GM23248 (cell line): ENCODE measurements at regions not wholly inside any gene's neighbourhood (a gene's known extent, or its start where the extent isn't known, plus 50 kb on each side); places are given as distances from the start of the nearest gene placed in this dataset.

Experiments used
- DNase-seq: peaks from one replicate; pipeline ENCODE4 v3.0.0-alpha.2; 2015
- H2AFZ ChIP-seq: fragments of 200-600 bp; sonication (generic); 2 replicates; pipeline ENCODE4 v1.6.1; 2016; ENCODE audit warnings: antibody characterized with exemption
- H3F3A ChIP-seq: fragments of 200-600 bp; sonication (generic); 2 replicates; pipeline ENCODE4 v1.6.1; 2016; ENCODE audit warnings: mild to moderate bottlenecking, antibody characterized with exemption, mixed run types; ENCODE audit not compliant: insufficient read depth
- H3K27ac ChIP-seq: fragments of 200-600 bp; sonication (generic); 2 replicates; pipeline ENCODE4 v1.5.1; 2016; ENCODE audit warnings: mild to moderate bottlenecking
- H3K27me3 ChIP-seq: fragments of 200-600 bp; sonication (generic); replicated peaks from 2 replicates; pipeline ENCODE4 v1.6.1; 2016; ENCODE audit warnings: mild to moderate bottlenecking; ENCODE audit not compliant: insufficient read depth
- H3K36me3 ChIP-seq: fragments of 200-600 bp; sonication (generic); 2 replicates; pipeline ENCODE4 v1.6.1; 2016; ENCODE audit warnings: low read depth, mild to moderate bottlenecking
- H3K4me1 ChIP-seq: fragments of 200-600 bp; sonication (generic); 2 replicates; pipeline ENCODE4 v1.6.1; 2016; ENCODE audit warnings: mild to moderate bottlenecking; ENCODE audit not compliant: insufficient read depth
- H3K4me2 ChIP-seq: fragments of 200-600 bp; sonication (generic); one replicate; pipeline ENCODE4 v1.6.1; 2016; ENCODE audit warnings: mild to moderate bottlenecking; ENCODE audit not compliant: unreplicated experiment
- H3K4me3 ChIP-seq: fragments of 200-600 bp; sonication (generic); 2 replicates; pipeline ENCODE4 v1.5.1; 2016; ENCODE audit warnings: mild to moderate bottlenecking
- H3K79me2 ChIP-seq: fragments of 200-600 bp; sonication (generic); 2 replicates; pipeline ENCODE4 v1.6.1; 2016; ENCODE audit warnings: mild to moderate bottlenecking; ENCODE audit not compliant: insufficient read depth
- H3K9ac ChIP-seq: fragments of 200-600 bp; sonication (generic); 2 replicates; pipeline ENCODE4 v1.6.1; 2016; ENCODE audit warnings: mild to moderate bottlenecking
- H3K9me2 ChIP-seq: fragments of 200-600 bp; sonication (generic); 2 replicates; pipeline ENCODE4 v1.6.1; 2016; ENCODE audit warnings: mixed run types, mild to moderate bottlenecking, moderate library complexity; ENCODE audit not compliant: insufficient read depth
- H3K9me3 ChIP-seq: fragments of 200-600 bp; sonication (generic); one replicate; pipeline ENCODE4 v1.6.1; 2017; ENCODE audit warnings: low read depth
- H4K20me1 ChIP-seq: fragments of 200-600 bp; sonication (generic); 2 replicates; pipeline ENCODE4 v1.6.0; 2016; ENCODE audit not compliant: insufficient read depth
- EZH2 ChIP-seq: fragments of 200-600 bp; sonication (generic); IDR thresholded peaks from 2 replicates; pipeline ENCODE4 v1.6.1; 2018; ENCODE audit warnings: antibody characterized with exemption, mild to moderate bottlenecking; ENCODE audit not compliant: insufficient read depth, poor library complexity, severe bottlenecking
- EZH2phosphoT487 ChIP-seq: fragments of 200-600 bp; sonication (generic); IDR thresholded peaks from 2 replicates; pipeline ENCODE4 v1.6.1; 2018; ENCODE audit warnings: antibody characterized with exemption, moderate library complexity, mild to moderate bottlenecking, low read depth; ENCODE audit not compliant: insufficient read depth
- WGBS, 2 experiments: methylation state at CpG; one replicate each; pipeline ENCODE4 v1.1.6; 2015 to 2017; ENCODE audit warnings: low lambda C conversion rate in 2 of 2, low coverage in 1 of 2; ENCODE audit errors: missing lambda C conversion rate in 2 of 2; 5-methylcytosine and 5-hydroxymethylcytosine counted together
- in situ Hi-C: fragments of 300-500 bp; cut with MboI; formaldehyde crosslinking; loops from 2 replicates; pipeline ENCODE4 v1.15.0; 2020

DNA sequence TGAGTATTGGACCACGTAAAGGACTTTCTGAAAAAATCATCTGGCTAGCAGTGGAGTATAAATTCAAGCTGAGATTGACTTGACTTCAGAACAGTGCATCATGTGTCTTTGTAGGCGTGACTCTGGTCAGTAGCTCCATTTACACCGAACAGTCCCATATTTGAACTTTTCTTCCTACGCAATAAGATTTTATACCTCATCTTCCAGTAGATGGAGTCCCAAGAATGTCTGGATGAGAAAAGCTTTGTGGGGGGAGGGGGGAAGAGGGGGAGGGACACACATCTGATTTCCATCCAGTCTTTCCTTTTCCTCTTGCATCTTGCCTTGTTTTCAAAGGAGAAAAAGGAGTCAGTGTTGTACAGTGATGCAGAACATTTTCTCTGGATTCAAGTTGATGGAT is 241.0 kb downstream of the EMP1 start:
- WGBS, 2 experiments: 73 to 79% methylated on average over 4 of the region's 4 CpGs
- H3K4me2 ChIP-seq: no peak overlapping the region
- no peaks in the 10 kb centered on the region for H3K27me3 ChIP-seq
- H3K9me3 ChIP-seq: no peaks in the 10 kb centered on the region
- no peak overlapping the region for H3K9ac ChIP-seq
- no peaks in the 10 kb centered on the region for H3K36me3 ChIP-seq
- H3K9me2 ChIP-seq: no peaks in the 10 kb centered on the region
- H4K20me1 ChIP-seq: no peaks in the 10 kb centered on the region
- no peak overlapping the region for H3K4me3 ChIP-seq
- H2AFZ ChIP-seq: no peak overlapping the region
- no peaks in the 10 kb centered on the region; the same call in 1 of the 2 replicates for H3K4me1 ChIP-seq
- in situ Hi-C loops: no loop called here
- no peak for DNase-seq
- no peaks in the 10 kb centered on the region for H3F3A ChIP-seq
- no peak overlapping the region for H3K27ac ChIP-seq
- TF ChIP-seq EZH2phosphoT487 (no peak), EZH2 (no peak)
- H3K79me2 ChIP-seq: no peaks in the 10 kb centered on the region

DNA sequence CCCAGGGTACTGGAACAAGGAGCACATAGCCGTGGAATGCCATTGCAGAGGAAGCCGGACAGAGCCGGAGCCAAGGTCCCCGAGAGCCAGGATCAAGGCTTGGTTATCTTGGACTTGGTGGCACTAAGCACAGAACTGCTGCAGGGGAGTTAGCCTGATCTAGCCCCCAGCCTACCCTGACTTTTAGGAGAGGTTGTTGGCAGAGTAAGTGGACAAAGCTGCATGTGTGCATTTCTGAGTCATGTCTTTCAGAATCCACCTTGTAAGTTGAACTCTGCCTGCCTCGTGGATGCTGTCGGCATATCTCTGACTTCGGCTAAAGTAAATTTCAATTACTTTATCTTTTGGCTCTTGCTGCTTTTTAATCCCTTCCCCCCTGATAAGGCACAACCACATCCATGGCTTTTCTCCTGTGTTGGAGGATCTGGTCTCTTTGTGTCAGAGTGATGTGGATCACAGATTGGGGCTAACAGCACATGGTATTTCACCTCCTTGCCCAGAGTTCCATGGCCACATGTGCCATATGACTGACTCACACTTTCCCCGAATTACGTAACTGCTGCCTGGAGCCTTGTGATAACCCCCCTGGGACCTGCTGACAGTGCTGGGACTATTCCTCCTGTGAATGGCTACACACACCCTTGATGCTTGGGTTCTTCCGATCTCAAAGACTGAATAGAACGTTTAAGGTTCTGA is 240.3 kb downstream of the EMP1 start:
- H3K36me3 ChIP-seq: no peaks in the 10 kb centered on the region
- H3K9ac ChIP-seq: no peak overlapping the region
- no peak overlapping the region for H2AFZ ChIP-seq
- H3K9me2 ChIP-seq: no peaks in the 10 kb centered on the region
- H3K4me2 ChIP-seq: no peak overlapping the region
- no peaks in the 10 kb centered on the region for H3K9me3 ChIP-seq
- H3F3A ChIP-seq: no peaks in the 10 kb centered on the region
- 67% methylated on average over 11 of the region's 11 CpGs for WGBS, 2 experiments
- no peaks in the 10 kb centered on the region for H4K20me1 ChIP-seq
- no peak overlapping the region for H3K4me3 ChIP-seq
- no peak for TF ChIP-seq EZH2
- no peak for TF ChIP-seq EZH2phosphoT487
- H3K4me1 ChIP-seq: no peaks in the 10 kb centered on the region; the same call in 1 of the 2 replicates
- H3K79me2 ChIP-seq: no peaks in the 10 kb centered on the region
- peak; percentile 70 for DNase-seq
- H3K27me3 ChIP-seq: no peaks in the 10 kb centered on the region
- in situ Hi-C loops: no loop called here
- H3K27ac ChIP-seq: no peak overlapping the region

DNA sequence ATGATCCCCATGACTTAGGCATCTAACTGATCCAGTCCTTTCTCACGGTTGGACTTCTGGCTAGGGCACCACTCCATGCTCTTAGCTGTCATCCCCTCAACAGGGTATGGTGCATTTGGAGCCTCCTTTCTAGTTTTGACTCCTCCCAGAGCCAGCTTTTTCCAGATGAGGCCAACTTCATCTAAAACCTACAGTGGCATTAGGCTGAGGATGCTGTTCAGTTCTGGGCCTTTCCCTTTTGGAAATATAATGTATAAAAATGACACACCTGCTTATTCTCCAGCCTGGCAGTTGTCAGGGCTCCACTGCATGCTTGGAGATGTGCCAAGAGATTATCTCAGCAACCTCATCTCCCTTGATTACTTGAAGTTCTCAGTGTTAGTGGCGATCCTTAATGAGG is 239.7 kb downstream of the EMP1 start:
- Histone ChIP-seq H3K27me3 (no peaks in the 10 kb centered on the region), H4K20me1 (no peaks in the 10 kb centered on the region), H3K9me2 (no peaks in the 10 kb centered on the region), H2AFZ (no peak overlapping the region), H3K4me1 (no peaks in the 10 kb centered on the region; the same call in 1 of the 2 replicates), H3K9ac (no peak overlapping the region), H3F3A (no peaks in the 10 kb centered on the region), H3K36me3 (no peaks in the 10 kb centered on the region), H3K27ac (no peak overlapping the region), H3K79me2 (no peaks in the 10 kb centered on the region), H3K4me2 (no peak overlapping the region), H3K4me3 (no peak overlapping the region), H3K9me3 (no peaks in the 10 kb centered on the region)
- no peak for TF ChIP-seq EZH2phosphoT487
- TF ChIP-seq EZH2: no peak
- in situ Hi-C loops: no loop called here
- no peak for DNase-seq
- 64 to 76% methylated on average over 2 of the region's 2 CpGs for WGBS, 2 experiments

DNA sequence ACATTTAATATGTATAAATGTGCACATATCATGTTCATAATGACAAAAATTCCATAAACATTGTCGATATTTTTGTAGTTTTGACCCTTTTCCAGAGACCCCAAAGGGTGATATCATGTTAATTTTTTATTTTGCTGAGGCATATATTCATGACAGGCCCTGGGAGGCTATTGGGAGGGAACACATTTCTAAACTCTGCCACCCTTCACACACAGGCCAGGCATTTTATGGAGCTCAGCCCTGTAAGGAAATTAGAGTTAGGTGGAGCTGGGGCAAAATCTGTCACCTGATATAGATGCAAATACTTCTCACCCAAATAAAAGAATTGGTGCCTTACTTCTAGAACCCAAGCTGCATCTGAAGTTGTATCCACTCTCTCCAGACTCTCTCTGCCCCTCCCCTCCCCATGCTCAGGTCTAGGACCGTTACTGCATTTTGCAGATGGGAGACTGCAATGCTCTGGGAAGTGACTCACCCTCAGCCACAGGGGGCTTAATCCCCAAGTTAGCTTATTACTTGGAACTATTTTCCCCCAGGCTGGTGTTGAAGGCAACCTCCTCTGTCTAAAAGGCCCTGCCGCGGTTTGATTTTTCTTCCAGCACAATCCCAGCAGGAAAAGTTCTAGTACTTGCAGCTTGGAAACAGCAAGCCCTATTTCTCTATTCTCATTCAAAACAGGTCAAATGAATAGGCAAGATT is 238.9 kb downstream of the EMP1 start:
- Histone ChIP-seq H3K79me2 (no peaks in the 10 kb centered on the region), H3F3A (no peaks in the 10 kb centered on the region), H3K9me3 (no peaks in the 10 kb centered on the region), H3K4me2 (no peak overlapping the region), H4K20me1 (no peaks in the 10 kb centered on the region), H3K27ac (no peak overlapping the region), H3K4me3 (no peak overlapping the region), H3K4me1 (no peaks in the 10 kb centered on the region; the same call in 1 of the 2 replicates), H3K9ac (no peak overlapping the region), H3K27me3 (no peaks in the 10 kb centered on the region), H3K36me3 (no peaks in the 10 kb centered on the region), H2AFZ (no peak overlapping the region), H3K9me2 (no peaks in the 10 kb centered on the region)
- DNase-seq: no peak
- in situ Hi-C loops: no loop called here
- 58% methylated on average over 4 of the region's 4 CpGs for WGBS, 2 experiments
- no peak for TF ChIP-seq EZH2
- no peak for TF ChIP-seq EZH2phosphoT487
